Ovary (tissue), 3 donors: ENCODE measurements at regions not wholly inside any gene's neighbourhood (a gene's known extent, or its start where the extent isn't known, plus 50 kb on each side); places are given as distances from the start of the nearest gene placed in this dataset.

Experiments used
- POLR2A ChIP-seq: fragments of 450-650 bp; IDR thresholded peaks from one replicate; pipeline ENCODE4 v1.6.1; 2017; ENCODE audit warnings: antibody characterized with exemption, mild to moderate bottlenecking, moderate library complexity
- TF ChIP-seq, protein P1 (sequence below), 3 donors: fragments of 450-650 bp in 2 of 3; fragments of 200-600 bp in 1 of 3; IDR thresholded peaks; one replicate each; pipeline versions ENCODE4 v1.5.1 to v1.8.0; 2016 to 2022; ENCODE audit warnings: antibody characterized with exemption in 3 of 3, mild to moderate bottlenecking in 1 of 3
- donor health status: DM: no; HTN: no; CAD: no.

- TF ChIP-seq, protein P1, sequence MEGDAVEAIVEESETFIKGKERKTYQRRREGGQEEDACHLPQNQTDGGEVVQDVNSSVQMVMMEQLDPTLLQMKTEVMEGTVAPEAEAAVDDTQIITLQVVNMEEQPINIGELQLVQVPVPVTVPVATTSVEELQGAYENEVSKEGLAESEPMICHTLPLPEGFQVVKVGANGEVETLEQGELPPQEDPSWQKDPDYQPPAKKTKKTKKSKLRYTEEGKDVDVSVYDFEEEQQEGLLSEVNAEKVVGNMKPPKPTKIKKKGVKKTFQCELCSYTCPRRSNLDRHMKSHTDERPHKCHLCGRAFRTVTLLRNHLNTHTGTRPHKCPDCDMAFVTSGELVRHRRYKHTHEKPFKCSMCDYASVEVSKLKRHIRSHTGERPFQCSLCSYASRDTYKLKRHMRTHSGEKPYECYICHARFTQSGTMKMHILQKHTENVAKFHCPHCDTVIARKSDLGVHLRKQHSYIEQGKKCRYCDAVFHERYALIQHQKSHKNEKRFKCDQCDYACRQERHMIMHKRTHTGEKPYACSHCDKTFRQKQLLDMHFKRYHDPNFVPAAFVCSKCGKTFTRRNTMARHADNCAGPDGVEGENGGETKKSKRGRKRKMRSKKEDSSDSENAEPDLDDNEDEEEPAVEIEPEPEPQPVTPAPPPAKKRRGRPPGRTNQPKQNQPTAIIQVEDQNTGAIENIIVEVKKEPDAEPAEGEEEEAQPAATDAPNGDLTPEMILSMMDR (IDR thresholded peaks at IDR 0.05), result no peak
- no peak for TF ChIP-seq POLR2A
These were observed 182.0 kb upstream of the ZC3H15 start for GRCh38 chr2:186304064-186304463.
